Breast epithelium (tissue), 3 donors: ENCODE measurements at regions not wholly inside any gene's neighbourhood (a gene's known extent, or its start where the extent isn't known, plus 50 kb on each side); places are given as distances from the start of the nearest gene placed in this dataset.

Experiments
- POLR2A ChIP-seq: fragments of 450-650 bp; IDR thresholded peaks from one replicate; pipeline ENCODE4 v1.6.1; 2016; ENCODE audit warnings: antibody characterized with exemption, mild to moderate bottlenecking, moderate library complexity
- TF ChIP-seq, protein P1 (sequence below), 3 donors: fragments of 450-650 bp; IDR thresholded peaks; one replicate each; pipeline ENCODE4 v1.5.1; 2016 to 2017; ENCODE audit warnings: antibody characterized with exemption in 3 of 3, mild to moderate bottlenecking in 3 of 3, moderate library complexity in 3 of 3

DNA sequence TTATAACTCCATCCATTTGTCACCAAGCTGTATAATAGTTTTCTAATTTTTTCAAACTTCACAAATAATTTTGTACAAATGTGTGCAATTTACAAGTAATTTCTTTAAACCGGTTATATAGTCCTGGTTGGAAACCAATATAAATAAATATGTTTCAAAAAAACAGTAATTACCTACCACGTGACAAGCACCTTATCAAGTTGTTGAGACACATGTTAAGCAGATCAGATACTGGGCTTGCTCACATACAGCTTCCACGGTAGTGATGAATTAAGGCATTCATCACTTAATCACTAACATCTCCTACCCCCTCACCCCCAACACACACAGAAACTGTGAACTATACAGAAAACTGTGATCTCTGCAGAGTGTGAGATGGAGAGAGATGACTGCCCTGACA lies 630.0 kb upstream of the MBL2 start:
- TF ChIP-seq, protein P1, sequence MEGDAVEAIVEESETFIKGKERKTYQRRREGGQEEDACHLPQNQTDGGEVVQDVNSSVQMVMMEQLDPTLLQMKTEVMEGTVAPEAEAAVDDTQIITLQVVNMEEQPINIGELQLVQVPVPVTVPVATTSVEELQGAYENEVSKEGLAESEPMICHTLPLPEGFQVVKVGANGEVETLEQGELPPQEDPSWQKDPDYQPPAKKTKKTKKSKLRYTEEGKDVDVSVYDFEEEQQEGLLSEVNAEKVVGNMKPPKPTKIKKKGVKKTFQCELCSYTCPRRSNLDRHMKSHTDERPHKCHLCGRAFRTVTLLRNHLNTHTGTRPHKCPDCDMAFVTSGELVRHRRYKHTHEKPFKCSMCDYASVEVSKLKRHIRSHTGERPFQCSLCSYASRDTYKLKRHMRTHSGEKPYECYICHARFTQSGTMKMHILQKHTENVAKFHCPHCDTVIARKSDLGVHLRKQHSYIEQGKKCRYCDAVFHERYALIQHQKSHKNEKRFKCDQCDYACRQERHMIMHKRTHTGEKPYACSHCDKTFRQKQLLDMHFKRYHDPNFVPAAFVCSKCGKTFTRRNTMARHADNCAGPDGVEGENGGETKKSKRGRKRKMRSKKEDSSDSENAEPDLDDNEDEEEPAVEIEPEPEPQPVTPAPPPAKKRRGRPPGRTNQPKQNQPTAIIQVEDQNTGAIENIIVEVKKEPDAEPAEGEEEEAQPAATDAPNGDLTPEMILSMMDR (IDR thresholded peaks at IDR 0.05), result no peak
- TF ChIP-seq POLR2A, result no peak
